SK-N-SH (cell line): ENCODE measurements at regions not wholly inside any gene's neighbourhood (a gene's known extent, or its start where the extent isn't known, plus 50 kb on each side); places are given as distances from the start of the nearest gene placed in this dataset.

Experiments
- CTCF ChIA-PET: fragments of 300-600, 350-600 bp; formaldehyde crosslinking; extraction: SDS; loops from one replicate; lab custom pipeline; 2021; lab: Yijun Ruan, JAX
- POLR2A ChIA-PET: fragments of 350-600 bp; sonication (Branson Sonifier 250); formaldehyde crosslinking; extraction: SDS; loops from one replicate; lab custom pipeline; 2020; ENCODE audit warnings: antibody characterized with exemption, inconsistent platforms; lab: Yijun Ruan, JAX
- DNase-seq: peaks from one replicate; pipeline ENCODE4 v3.0.0; 2012
- H2AFZ ChIP-seq: fragments of 200-600 bp; sonication (generic); 2 replicates; pipeline ENCODE4 v1.8.1; 2016; ENCODE audit warnings: antibody characterized with exemption, mild to moderate bottlenecking, low read depth
- H3F3A ChIP-seq: fragments of 200-600 bp; sonication (generic); replicated peaks from 2 replicates; pipeline ENCODE3; 2016; ENCODE audit warnings: antibody characterized with exemption, mild to moderate bottlenecking; ENCODE audit not compliant: insufficient read depth
- H3K27ac ChIP-seq, 2 experiments: fragments of 200-500 bp in 1 of 2; fragments of 200-600 bp in 1 of 2; sonication (Bioruptor generic) in 1 of 2; sonication (generic), shearing (Covaris generic) in 1 of 2; 2 replicates each; pipeline versions ENCODE4 v1.5.1 to v1.6.1; 2014 to 2016; ENCODE audit warnings: low read depth in 2 of 2, inconsistent platforms in 1 of 2, low read length in 1 of 2, mild to moderate bottlenecking in 1 of 2, mixed read lengths in 1 of 2
- H3K27me3 ChIP-seq: fragments of 200-600 bp; sonication (generic), shearing (Covaris generic); 2 replicates; pipeline ENCODE4 v1.6.1; 2016; ENCODE audit warnings: mixed run types; ENCODE audit not compliant: insufficient read depth
- H3K36me3 ChIP-seq, 2 experiments: fragments of 200-500 bp in 1 of 2; fragments of 200-600 bp in 1 of 2; sonication (Bioruptor generic) in 1 of 2; sonication (generic) in 1 of 2; replicated peaks in 1 of 2; 2 replicates each; pipeline versions ENCODE3 to v1.5.1; 2014 to 2016; ENCODE audit warnings: low read length in 1 of 2, mild to moderate bottlenecking in 1 of 2; ENCODE audit not compliant: insufficient read depth in 2 of 2, control insufficient read depth in 1 of 2
- H3K4me1 ChIP-seq, 2 experiments: fragments of 200-500 bp in 1 of 2; fragments of 200-600 bp in 1 of 2; sonication (Bioruptor generic) in 1 of 2; sonication (generic), shearing (Covaris generic) in 1 of 2; 2 replicates each; pipeline versions ENCODE4 v1.5.1 to v1.6.1; 2014 to 2016; ENCODE audit warnings: low read depth in 1 of 2, low read length in 1 of 2, mixed run types in 1 of 2; ENCODE audit not compliant: insufficient read depth in 2 of 2, control insufficient read depth in 1 of 2
- H3K4me2 ChIP-seq: fragments of 200-600 bp; sonication (generic), shearing (Covaris generic); 2 replicates; pipeline ENCODE4 v1.6.1; 2017; ENCODE audit warnings: mixed run types
- H3K4me3 ChIP-seq, 2 experiments: fragments of 200-500 bp in 1 of 2; fragments of 200-600 bp in 1 of 2; sonication (Bioruptor generic) in 1 of 2; sonication (generic), shearing (Covaris generic) in 1 of 2; 2 replicates each; pipeline versions ENCODE4 v1.5.1 to v1.8.1; 2014 to 2016; ENCODE audit warnings: low read depth in 2 of 2, inconsistent platforms in 1 of 2, low read length in 1 of 2, mild to moderate bottlenecking in 1 of 2, mixed read lengths in 1 of 2, moderate library complexity in 1 of 2
- H3K79me2 ChIP-seq: fragments of 200-600 bp; sonication (generic); 2 replicates; pipeline ENCODE4 v1.8.1; 2017; ENCODE audit warnings: mild to moderate bottlenecking; ENCODE audit not compliant: insufficient read depth
- H3K9ac ChIP-seq: fragments of 200-600 bp; sonication (generic); 2 replicates; pipeline ENCODE4 v1.6.1; 2017; ENCODE audit warnings: mixed run types
- H3K9me2 ChIP-seq: fragments of 200-600 bp; sonication (generic); 2 replicates; pipeline ENCODE4 v1.6.1; 2017; ENCODE audit warnings: mixed run types
- H3K9me3 ChIP-seq: fragments of 200-600 bp; sonication (generic); 2 replicates; pipeline ENCODE4 v1.6.1; 2017; ENCODE audit warnings: mixed run types, mild to moderate bottlenecking, moderate library complexity
- H4K20me1 ChIP-seq: fragments of 200-600 bp; sonication (generic); 2 replicates; pipeline ENCODE4 v1.6.1; 2017; ENCODE audit warnings: mild to moderate bottlenecking, mixed run types; ENCODE audit not compliant: insufficient read depth
- CHD2 ChIP-seq: fragments of 150-350 bp; IDR thresholded peaks from 2 replicates; pipeline ENCODE4 v1.6.1; 2018; ENCODE audit warnings: low read length; ENCODE audit not compliant: partially characterized antibody
- ELF1 ChIP-seq: IDR thresholded peaks from 2 replicates; pipeline ENCODE4 v1.4.0; 2012
- EZH2phosphoT487 ChIP-seq: fragments of 200-600 bp; sonication (generic); IDR thresholded peaks from 2 replicates; pipeline ENCODE4 v1.6.1; 2017; ENCODE audit warnings: low read depth, mixed run types, mild to moderate bottlenecking, antibody characterized with exemption, moderate library complexity, borderline replicate concordance
- FOXJ3 ChIP-seq: sonication (generic); formaldehyde crosslinking; IDR thresholded peaks from 2 replicates; pipeline ENCODE4 v1.5.1; 2020; ENCODE audit warnings: mild to moderate bottlenecking, missing genetic modification reagents
- FOXM1 ChIP-seq: IDR thresholded peaks from 2 replicates; pipeline ENCODE4 v1.4.0; 2012; ENCODE audit warnings: low read depth, mild to moderate bottlenecking
- GABPA ChIP-seq: IDR thresholded peaks from 2 replicates; pipeline ENCODE4 v1.4.0; 2012; ENCODE audit warnings: low read depth, mild to moderate bottlenecking
- JUND ChIP-seq: IDR thresholded peaks from 2 replicates; pipeline ENCODE4 v1.4.0; 2012
- MAX ChIP-seq: IDR thresholded peaks from 2 replicates; pipeline ENCODE4 v1.4.0; 2012; ENCODE audit warnings: low read depth
- MEF2A ChIP-seq: IDR thresholded peaks from 2 replicates; pipeline ENCODE4 v1.4.0; 2012; ENCODE audit warnings: low read depth, borderline replicate concordance
- RAD21 ChIP-seq: IDR thresholded peaks from 2 replicates; pipeline ENCODE4 v1.6.1; 2012; ENCODE audit warnings: mild to moderate bottlenecking, low read length
- RCOR1 ChIP-seq: fragments of 150-350 bp; IDR thresholded peaks from 2 replicates; pipeline ENCODE4 v1.6.1; 2017; ENCODE audit warnings: antibody characterized with exemption, low read length
- REST ChIP-seq: IDR thresholded peaks from 2 replicates; pipeline ENCODE4 v1.6.1; 2012; ENCODE audit warnings: mild to moderate bottlenecking, low read depth, low read length, moderate library complexity
- RFX5 ChIP-seq: IDR thresholded peaks from 2 replicates; pipeline ENCODE4 v1.6.1; 2012; ENCODE audit warnings: mild to moderate bottlenecking, improper control_type of control experiment, low read length
- SMC3 ChIP-seq: IDR thresholded peaks from 2 replicates; pipeline ENCODE4 v1.6.1; 2012; ENCODE audit warnings: low read depth, low read length, improper control_type of control experiment
- TEAD4 ChIP-seq: IDR thresholded peaks from 2 replicates; pipeline ENCODE4 v1.4.0; 2012; ENCODE audit warnings: mild to moderate bottlenecking, borderline replicate concordance; ENCODE audit not compliant: insufficient read depth
- USF1 ChIP-seq: IDR thresholded peaks from 2 replicates; pipeline ENCODE4 v1.4.0; 2012; ENCODE audit warnings: low read depth, borderline replicate concordance
- YY1 ChIP-seq: IDR thresholded peaks from 2 replicates; pipeline ENCODE4 v1.4.0; 2012; ENCODE audit warnings: low read depth, mild to moderate bottlenecking
- ZBTB33 ChIP-seq: IDR thresholded peaks from 2 replicates; pipeline ENCODE4 v1.4.0; 2012; ENCODE audit warnings: low read depth, borderline replicate concordance
- WGBS: methylation state at CpG from one replicate; pipeline ENCODE4 v1.1.6; 2017; ENCODE audit warnings: low lambda C conversion rate; 5-methylcytosine and 5-hydroxymethylcytosine counted together

- H3K36me3 ChIP-seq: no peaks in the 10 kb centered on the region
- H3K27me3 ChIP-seq: no peaks in the 10 kb centered on the region
- no peak for DNase-seq
- H2AFZ ChIP-seq: no peak overlapping the region
- no peaks in the 10 kb centered on the region for H3K4me1 ChIP-seq
- 15% methylated on average over 4 of the region's 4 CpGs for WGBS
- no peaks in the 10 kb centered on the region for H3K9me2 ChIP-seq
- H3K79me2 ChIP-seq: no peaks in the 10 kb centered on the region
- no peaks in the 10 kb centered on the region for H3K9me3 ChIP-seq
- no peak overlapping the region for H3K4me3 ChIP-seq
- ChIA-PET CTCF (interaction anchor here (1.1 kb wide), 2 partner anchors 18 to 21 kb away, joined by 3 to 4 read pairs; no protein-coding TSS in a partner anchor), POLR2A (no interaction called here)
- TF ChIP-seq EZH2phosphoT487: no peak
- no peak for TF ChIP-seq CHD2
- no peak for TF ChIP-seq FOXJ3
- TF ChIP-seq RCOR1: no peak
- TF ChIP-seq SMC3: no peak
- TF ChIP-seq RFX5: no peak
- TF ChIP-seq RAD21: no peak
- TF ChIP-seq ELF1: no peak
- TF ChIP-seq GABPA: no peak
- TF ChIP-seq ZBTB33: no peak
- TF ChIP-seq JUND: no peak
- no peak for TF ChIP-seq MEF2A
- TF ChIP-seq, all 33 proteins: peak for 0
- Histone ChIP-seq H3K27ac (no peak overlapping the region), H3K9ac (no peak overlapping the region), H3K4me2 (no peak overlapping the region), H4K20me1 (no peaks in the 10 kb centered on the region), H3F3A (no peaks in the 10 kb centered on the region)
Observed at GRCh38 chr1:34619256-34619655, 135.6 kb upstream of the GJB5 start.

- no peak for DNase-seq
- POLR2A ChIA-PET: no interaction called here
- Histone ChIP-seq H3K4me1 (no peaks in the 10 kb centered on the region), H3K27me3 (no peaks in the 10 kb centered on the region), H3F3A (no peaks in the 10 kb centered on the region), H3K9ac (no peak overlapping the region), H3K36me3 (no peaks in the 10 kb centered on the region), H3K27ac (no peak overlapping the region), H2AFZ (no peak overlapping the region), H3K79me2 (no peaks in the 10 kb centered on the region), H4K20me1 (no peaks in the 10 kb centered on the region), H3K4me3 (no peak overlapping the region), H3K9me2 (no peaks in the 10 kb centered on the region), H3K9me3 (no peaks in the 10 kb centered on the region), H3K4me2 (no peak overlapping the region)
- CTCF ChIA-PET: interaction anchor here (0.5 kb wide), 1 partner anchor 990 kb away, joined by 3 read pairs; no protein-coding TSS in a partner anchor
- 24% methylated on average over 4 of the region's 4 CpGs for WGBS
- TF ChIP-seq YY1 (no peak), CHD2 (no peak), MAX (no peak), USF1 (no peak), REST (no peak), FOXM1 (no peak), TEAD4 (no peak), EZH2phosphoT487 (no peak), FOXJ3 (no peak), MEF2A (no peak), RCOR1 (no peak)
Observed at GRCh38 chr1:34621916-34622315, 132.9 kb upstream of the GJB5 start.
